GM18870 (cell line): ENCODE measurements at regions not wholly inside any gene's neighbourhood (a gene's known extent, or its start where the extent isn't known, plus 50 kb on each side); places are given as distances from the start of the nearest gene placed in this dataset.
"Not testable (repeated sequence)": the region's sequence is repeated elsewhere in the genome, so short reads cannot be mapped to it uniquely, and the experiment has no call there.

Experiments used
- ATAC-seq: cut with Tn5 transposase; IDR thresholded peaks from one replicate; pipeline ENCODE4 v1.9.1; 2021; ENCODE audit warnings: moderate library complexity; ENCODE audit not compliant: unreplicated experiment

- no peak for ATAC-seq
Observed at GRCh38 chr3:21036888-21037287, 714.1 kb downstream of the ZNF385D start.

GRCh38 chr3:21028412-21028811, 722.6 kb downstream of the ZNF385D start:
- no peak for ATAC-seq

DNA sequence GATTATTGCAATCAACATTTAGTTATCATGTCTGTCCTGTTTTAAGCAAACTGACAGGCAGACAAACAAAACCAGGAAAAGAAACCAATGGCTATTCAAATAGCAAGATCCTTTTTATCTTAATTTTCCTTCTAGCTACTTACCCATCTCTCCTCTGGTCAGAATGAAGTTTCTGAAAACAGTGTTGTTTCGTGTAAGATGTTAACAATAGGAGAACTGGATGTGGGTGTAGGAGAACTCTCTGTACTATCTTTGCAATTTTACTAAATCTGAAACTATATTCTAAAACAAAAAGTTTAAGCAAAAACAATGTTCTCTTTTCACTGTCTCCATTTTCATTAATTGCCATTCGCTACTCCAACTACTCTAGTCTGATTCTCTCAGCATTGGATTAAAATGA, 726.4 kb downstream of the ZNF385D start:
- ATAC-seq: no peak

- no peak for ATAC-seq
Observed at GRCh38 chr3:21020681-21021080, 730.3 kb downstream of the ZNF385D start.

- ATAC-seq: no peak
Observed at GRCh38 chr3:21020043-21020442, 731.0 kb downstream of the ZNF385D start.

- ATAC-seq: no peak
Observed at GRCh38 chr3:21017115-21017852, 733.7 kb downstream of the ZNF385D start.

- no peak for ATAC-seq
Observed at GRCh38 chr3:21013566-21013965, 737.4 kb downstream of the ZNF385D start.

- ATAC-seq: no peak
Observed at GRCh38 chr3:20999661-21000060, 751.3 kb downstream of the ZNF385D start.

DNA sequence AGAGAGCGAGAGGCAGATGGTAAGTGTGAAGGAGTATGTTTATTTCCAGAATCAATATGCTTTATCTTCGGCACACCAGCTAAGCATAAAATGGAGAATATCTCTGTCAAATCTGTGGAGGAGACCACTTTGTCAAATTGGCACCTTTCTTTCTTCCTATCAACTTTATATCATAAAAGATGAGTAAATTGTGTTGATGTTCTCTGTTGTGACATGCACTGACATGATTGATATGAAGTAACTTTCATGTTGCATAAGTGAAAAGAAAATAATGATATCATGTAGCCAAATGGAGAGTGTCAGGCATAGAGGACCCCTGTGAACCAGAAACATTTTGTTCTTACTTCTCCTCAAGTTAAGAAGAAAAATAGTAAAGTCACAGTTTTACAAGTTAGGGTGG, 753.8 kb downstream of the ZNF385D start:
- no peak for ATAC-seq

DNA sequence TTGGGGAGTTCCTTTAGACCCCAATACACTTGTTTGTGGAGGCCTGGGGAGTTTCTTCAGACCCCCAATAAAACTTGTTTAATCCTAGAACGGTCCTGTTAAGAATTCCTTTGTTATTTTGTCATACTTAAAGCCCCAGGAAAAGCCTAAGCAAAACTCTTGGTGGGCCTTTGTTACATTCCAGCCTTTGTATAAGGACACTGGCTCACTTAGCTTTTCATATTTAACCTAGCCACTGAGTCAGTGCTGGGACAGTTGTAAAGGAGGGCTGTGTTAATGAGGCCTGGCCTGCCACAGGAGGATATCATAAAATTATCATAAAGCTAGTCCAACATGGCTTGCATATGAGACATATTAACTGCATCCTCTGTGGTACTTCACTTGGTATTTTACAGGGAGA, 760.1 kb downstream of the ZNF385D start:
- ATAC-seq: no peak

- ATAC-seq: not testable (repeated sequence)
Observed at GRCh38 chr3:20989653-20990052, 761.4 kb downstream of the ZNF385D start.

DNA sequence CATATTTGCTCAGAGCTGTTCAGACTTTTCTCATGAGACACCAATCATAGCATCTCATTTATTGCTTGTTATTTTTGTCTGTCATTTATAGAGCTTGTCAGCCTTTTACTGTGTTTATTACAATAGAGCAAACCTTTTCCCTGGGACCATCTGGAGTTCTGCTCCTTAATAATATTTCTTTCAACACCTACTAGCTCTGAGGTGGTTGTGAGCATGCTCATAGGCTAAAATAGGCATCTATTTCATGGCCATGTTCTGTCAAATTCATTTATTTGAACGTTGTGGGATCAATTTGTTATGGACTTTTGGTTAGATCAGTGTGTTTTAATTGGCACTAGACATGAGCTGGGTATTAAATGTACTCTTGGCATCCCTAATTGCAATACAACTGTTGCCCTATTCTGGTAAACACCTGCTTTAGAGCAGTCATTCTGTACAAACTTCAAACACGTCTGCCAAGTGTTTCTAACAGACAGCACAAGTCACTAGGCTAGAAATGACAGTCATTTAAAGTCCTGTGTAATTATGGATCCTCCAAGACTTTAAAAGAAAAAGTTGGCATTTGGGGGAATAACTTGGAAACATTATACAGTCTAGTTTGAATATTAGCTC, 766.3 kb downstream of the ZNF385D start:
- ATAC-seq: no peak

DNA sequence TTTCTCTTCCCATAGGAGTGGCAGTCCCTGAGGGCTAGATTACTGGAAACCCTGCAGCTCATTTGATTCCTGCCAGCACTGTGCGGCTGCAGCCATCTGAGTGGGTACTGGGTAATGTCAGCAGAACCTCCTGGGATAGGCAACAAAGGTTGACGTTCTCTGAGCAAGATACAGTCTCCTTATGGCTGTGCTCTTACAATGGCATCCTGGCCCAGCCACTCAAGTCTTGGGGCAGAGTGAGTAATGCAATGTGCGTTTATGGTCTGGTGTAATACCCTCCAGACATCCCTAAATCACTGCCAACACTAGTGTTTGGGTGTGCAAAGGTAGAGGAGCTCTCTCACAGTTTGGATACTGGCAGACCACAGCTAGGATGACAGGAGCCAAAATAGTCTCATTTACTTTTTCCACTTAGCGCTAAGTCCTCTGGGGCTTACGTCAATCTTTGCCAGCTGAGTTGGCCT, 775.8 kb downstream of the ZNF385D start:
- ATAC-seq: no peak

DNA sequence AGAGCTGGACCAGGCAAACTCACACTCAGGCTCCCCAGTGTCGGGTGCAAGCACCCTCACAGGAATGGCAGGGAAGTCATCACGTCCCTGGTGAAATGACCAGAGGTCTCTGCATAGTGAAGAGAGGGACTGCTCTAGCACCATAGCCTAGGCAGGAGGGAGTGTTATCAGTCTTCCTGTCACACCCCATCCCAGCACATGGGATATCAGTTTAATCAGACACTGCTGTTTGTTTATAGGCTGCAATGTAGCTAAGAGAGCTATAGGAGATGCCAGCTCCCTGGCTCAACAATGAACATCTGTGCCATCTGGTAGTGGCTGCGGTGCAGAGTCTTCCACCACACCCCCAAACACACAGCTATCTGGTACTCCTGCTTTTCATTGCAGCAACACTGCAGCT, 776.6 kb downstream of the ZNF385D start:
- ATAC-seq: no peak

- not testable (repeated sequence) for ATAC-seq
Observed at GRCh38 chr3:20970807-20971206, 780.2 kb downstream of the ZNF385D start.

GRCh38 chr3:20967485-20967884, 781.5 kb upstream of the SGO1 start:
- not testable (repeated sequence) for ATAC-seq

GRCh38 chr3:20958161-20958560, 772.2 kb upstream of the SGO1 start:
- no peak for ATAC-seq

- ATAC-seq: no peak
Observed at GRCh38 chr3:20945892-20946291, 759.9 kb upstream of the SGO1 start.

GRCh38 chr3:20935791-20936190, 749.8 kb upstream of the SGO1 start:
- no peak for ATAC-seq

DNA sequence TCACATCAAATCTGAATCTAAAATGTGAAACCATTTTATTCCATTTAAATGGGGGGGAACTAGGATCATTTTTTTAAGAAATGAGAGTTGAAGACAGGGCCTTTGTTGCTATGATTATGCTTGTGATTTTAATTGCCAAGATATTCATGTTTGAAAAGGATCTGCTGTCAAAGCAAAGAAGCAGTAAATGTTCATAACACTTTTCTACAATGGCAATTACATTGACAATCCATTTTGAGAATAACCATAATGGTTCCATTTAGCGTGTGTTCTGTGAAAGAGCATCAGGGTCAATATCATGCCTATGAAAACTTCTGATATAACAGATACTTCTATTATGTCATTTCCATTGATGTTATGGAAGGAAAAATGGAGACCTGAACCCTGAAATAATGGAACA, 745.8 kb upstream of the SGO1 start:
- ATAC-seq: no peak

DNA sequence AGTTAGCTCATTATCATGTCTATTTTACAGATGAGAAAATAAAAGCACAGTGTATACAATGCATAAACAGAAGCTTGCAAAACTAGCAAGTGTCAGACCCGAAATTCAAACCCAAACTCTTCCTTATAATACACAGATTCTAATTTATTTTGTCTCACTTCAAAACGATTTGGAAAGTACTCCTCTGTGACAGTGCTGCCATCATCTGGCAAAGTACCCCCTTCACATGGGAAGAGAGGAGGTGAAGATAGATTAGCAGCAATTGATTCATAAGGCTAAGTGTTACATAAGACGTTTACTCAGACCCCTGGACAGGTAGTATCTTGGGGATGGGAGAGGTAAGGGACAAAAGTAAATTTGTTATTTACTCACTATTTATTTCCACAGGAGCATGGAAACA, 744.0 kb upstream of the SGO1 start:
- no peak for ATAC-seq

DNA sequence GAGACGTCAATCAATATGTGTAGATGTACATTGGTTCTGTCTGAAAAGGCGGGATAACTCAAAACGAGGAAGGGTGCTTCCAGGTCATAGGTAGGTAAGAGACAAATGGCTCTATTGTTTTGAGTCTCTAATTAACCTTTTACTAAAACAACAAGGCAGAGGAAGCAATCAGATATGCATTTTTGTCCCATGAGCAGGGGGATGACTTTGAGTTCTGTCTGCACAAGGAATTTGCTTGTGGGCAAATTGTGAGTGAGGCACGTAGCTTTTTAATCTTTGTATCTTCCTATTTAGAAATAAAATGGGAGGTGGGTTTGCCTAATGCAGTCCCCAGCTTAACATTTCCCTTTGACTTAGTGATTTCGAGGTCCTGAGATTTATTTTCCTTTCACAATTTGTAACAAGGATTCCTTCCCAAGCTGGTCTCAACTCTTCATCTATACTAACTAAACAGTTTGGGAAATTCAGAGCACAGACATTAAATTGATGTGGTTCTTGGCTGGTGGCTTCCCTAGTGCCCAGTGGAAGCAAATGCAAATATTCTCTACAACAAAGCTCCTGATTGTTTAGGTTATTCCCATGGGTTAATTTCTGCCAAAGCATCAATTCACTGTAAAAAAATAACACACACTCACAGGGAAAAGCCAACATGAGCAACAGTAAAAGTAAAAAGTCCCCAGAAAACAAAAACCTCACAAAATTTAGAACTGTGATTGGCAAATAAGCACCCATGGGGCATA, 738.8 kb upstream of the SGO1 start:
- ATAC-seq: no peak
